HuH-7.5 (cell line): ENCODE measurements at regions not wholly inside any gene's neighbourhood (a gene's known extent, or its start where the extent isn't known, plus 50 kb on each side); places are given as distances from the start of the nearest gene placed in this dataset.
"Not testable (repeated sequence)": the region's sequence is repeated elsewhere in the genome, so short reads cannot be mapped to it uniquely, and the experiment has no call there.

ENCODE experiments used
- DNase-seq: peaks from one replicate; pipeline ENCODE4 v3.0.0; 2011; ENCODE audit warnings: low spot score

- DNase-seq: no peak
These were observed 300.0 kb upstream of the SLC39A10 start for GRCh38 chr2:195356920-195357440.

GRCh38 chr2:195356026-195356425 lies 301.0 kb upstream of the SLC39A10 start:
- no peak for DNase-seq

DNA sequence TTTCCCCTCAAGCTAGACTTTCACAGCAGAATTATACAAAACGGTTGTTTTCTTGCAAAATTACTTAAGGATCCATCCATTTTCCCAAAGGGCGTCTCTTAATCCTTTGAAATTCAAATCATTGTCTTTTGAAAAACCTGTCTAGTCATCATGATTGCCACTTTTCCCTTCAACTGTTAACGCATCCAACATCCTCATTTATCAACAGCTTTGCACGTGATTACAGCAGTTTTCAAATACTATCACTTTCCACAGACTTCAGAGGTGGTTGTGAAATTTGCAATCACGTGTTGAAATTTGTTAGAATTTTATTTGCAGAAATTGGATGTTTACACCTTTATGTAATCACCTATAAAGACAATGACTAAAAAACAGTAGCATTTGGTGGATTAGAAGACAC lies 304.4 kb upstream of the SLC39A10 start:
- no peak for DNase-seq

- DNase-seq: no peak
These were observed 313.0 kb upstream of the SLC39A10 start for GRCh38 chr2:195343942-195344530.

DNA sequence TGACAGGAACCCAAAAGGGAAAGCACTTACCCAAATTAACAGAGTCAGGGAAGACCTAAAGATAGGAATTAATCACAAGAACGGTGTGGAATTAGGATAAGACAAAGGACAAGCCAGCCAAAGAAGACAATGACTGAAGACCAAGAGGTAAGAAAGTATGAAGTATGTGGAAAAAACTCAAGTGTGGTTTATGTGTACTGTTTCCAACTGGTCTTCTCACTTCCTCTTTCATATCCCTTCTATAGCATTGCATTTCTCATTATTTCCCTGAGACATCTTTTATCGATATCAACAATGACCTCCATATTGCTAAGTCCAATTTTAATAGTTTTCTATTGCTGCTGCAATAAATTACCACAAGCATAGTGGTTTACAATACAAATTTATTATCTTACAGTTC lies 313.5 kb upstream of the SLC39A10 start:
- DNase-seq: no peak

- DNase-seq: no peak
These were observed 315.0 kb upstream of the SLC39A10 start for GRCh38 chr2:195342061-195342460.

DNA sequence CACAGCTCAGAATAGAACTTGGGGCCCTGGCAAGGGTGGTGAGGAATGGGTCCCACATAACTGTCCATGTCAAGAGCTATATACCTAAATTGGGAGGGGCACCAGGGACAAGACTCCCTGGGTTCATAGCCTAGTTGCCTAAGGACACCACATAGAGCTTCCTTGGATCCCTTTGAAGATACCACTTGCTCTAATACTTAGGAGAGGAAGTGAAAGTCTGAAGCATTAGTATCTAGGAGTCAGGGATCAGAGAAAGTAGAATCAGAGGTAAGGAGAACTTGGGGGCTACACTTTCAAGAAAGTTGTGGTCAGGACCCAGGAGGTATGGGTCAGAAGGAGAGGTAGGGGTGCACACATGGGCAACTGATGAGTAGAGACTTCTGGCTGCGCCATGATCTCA lies 318.2 kb upstream of the SLC39A10 start:
- DNase-seq: no peak

- no peak for DNase-seq
These were observed 319.4 kb upstream of the SLC39A10 start for GRCh38 chr2:195337597-195337996.

GRCh38 chr2:195333869-195334268 lies 323.2 kb upstream of the SLC39A10 start:
- no peak for DNase-seq

DNA sequence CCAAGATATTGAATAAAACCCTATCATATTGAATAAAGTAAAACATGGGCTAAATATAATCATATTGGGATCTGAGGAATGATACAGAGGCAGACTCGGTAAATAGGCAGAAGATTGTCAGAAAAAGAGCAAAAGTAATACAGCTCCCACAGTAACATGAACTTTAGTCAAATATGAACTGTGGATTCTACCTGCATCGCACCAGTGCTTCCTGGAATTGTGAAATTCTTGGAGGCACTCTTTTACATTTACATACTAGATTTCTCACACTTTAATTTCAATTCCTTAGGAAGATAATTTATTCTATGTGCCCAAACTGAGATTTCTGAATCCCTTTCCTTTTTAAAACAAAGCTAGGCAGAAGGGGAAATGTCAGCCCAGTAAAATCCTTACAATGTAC lies 325.1 kb upstream of the SLC39A10 start:
- no peak for DNase-seq

DNA sequence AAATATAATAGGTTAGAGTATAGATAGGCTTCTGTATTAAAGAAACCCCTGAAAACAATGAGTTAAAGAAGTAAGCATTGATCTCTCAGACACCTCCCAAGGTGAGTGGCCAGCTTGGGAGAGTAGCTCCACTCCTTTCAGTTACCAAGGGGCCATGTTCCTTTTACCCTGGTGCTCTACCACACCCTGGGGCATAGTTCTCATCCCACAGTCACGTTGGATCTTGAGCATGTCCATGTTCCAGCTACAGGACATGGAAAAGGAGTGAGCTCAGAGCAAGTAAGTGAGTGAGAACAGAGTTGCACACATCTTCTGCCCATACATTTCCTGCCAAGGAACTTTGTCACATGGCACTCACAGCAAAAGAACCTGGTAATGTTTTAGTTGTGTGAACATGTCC lies 325.9 kb upstream of the SLC39A10 start:
- no peak for DNase-seq

DNA sequence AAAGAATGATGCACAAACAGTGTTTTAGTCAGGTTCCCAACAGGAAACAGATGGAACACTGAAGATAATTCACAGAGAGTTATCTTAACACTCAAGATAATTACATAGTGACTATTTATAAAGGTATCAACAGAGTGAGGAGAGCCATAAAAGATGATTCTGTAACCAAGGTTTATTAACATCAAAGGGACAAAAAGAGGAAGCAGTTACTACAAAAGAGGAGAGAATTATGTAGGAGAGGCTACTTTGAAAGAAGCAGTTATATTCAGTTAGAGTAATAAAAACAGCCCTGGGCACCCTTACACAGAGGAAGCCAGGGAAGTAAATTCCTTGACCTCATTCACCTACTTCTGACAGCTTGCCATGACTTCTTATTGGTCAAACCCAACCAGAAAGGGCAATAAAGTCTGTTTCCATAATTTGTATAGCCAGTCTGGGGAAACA lies 326.5 kb upstream of the SLC39A10 start:
- no peak for DNase-seq

GRCh38 chr2:195329784-195330183 lies 327.2 kb upstream of the SLC39A10 start:
- DNase-seq: not testable (repeated sequence)

GRCh38 chr2:195326537-195326936 lies 330.5 kb upstream of the SLC39A10 start:
- no peak for DNase-seq

GRCh38 chr2:195322324-195322723 lies 334.7 kb upstream of the SLC39A10 start:
- DNase-seq: no peak

- DNase-seq: no peak
These were observed 336.5 kb upstream of the SLC39A10 start for GRCh38 chr2:195320413-195320973.

DNA sequence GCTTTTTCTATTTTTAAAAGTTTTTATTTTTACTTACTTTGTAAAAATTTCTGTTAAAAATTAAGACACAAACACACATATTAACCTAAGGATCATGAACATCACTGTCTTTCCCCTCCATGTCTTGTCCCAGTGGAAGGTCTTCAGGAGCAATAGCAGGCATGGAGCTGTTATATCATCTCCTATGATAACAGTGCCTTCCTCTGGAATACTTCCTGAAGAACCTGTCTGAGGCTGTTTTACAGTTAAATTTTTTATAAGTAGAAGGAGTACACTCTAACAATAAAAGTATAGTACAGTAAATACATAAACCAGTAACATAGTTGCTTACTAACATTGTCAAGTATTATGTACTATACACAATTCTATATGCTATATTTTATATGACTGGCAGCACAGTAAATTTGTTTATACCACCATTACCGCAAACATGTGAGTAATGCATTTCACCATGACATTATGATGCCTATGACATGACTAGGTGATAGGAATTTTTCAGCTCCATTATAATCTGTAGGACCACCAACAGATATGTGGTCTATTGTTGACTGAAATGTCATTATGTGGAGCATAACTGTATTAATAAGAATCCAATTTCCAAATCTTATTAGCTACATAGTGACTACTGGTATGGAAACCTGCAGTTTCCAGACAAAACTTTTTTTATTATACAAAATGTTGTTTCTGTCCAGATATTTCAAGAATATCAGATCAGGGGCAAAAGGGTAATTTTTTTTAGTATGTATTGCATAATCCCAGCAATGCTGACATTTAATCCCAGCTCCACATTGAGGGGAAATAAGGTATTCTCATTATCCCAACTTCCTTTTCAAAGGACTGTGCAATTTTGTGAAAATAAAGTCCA lies 337.2 kb upstream of the SLC39A10 start:
- DNase-seq: no peak

DNA sequence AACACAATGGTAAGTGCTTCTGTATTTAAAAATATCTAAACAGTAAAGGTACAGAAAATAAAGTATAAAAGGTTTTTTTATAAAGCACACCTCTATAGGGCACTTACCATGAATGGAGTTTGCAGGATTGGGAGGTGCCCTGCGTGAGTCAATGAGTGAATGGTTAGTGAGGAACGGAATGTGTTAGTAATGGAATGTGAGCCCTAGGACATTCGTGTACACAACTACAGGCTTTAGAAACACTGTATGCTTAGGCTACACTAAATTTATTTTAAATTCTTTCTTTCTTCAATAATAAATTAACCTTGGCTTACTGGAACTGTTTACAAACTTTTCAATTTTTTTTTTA lies 337.9 kb upstream of the SLC39A10 start:
- no peak for DNase-seq

GRCh38 chr2:195318440-195319111 lies 338.4 kb upstream of the SLC39A10 start:
- peak; percentile 17 for DNase-seq

DNA sequence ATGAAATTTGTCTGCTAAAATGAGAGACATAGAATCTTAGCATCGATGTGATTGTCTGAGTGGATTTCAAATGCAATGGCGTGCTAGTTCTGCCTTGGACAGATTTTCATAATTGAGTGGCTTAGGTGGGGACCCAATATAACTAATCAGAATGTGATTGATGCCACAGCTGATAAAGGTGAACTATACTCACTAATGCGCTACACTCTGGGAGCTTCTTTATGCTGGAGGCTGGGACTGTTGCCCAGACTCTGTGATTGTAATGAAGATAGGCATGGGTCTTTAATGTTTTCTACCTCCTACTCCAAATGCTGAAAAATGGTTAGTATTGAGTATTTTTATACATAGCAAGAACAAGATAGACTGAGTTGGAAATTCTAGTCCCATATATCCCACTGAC lies 339.5 kb upstream of the SLC39A10 start:
- no peak for DNase-seq

GRCh38 chr2:195316486-195316885 lies 340.5 kb upstream of the SLC39A10 start:
- no peak for DNase-seq

DNA sequence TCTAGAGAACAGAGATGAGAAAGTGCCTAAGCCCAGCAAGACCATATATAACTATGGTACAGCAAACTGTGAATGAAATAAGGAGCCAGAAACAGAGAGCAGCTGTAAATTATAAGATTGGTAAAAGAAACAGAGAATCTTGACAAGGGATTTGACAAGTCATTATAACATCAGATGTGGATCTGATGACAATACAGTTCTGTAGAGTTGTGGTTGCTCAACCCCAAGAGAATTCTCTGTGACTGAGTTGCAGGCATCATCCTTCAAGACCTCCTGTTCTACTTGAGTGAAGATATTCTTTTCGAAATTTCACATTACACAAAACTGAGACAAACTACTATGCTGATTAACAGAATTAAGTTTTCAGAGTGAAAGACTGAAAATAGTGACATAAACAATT lies 343.1 kb upstream of the SLC39A10 start:
- DNase-seq: no peak

GRCh38 chr2:195312662-195313061 lies 344.4 kb upstream of the SLC39A10 start:
- DNase-seq: no peak
